ENCODE measurements at regions not wholly inside any gene's neighbourhood (a gene's known extent, or its start where the extent isn't known, plus 50 kb on each side); places are given as distances from the start of the nearest gene placed in this dataset.

DNA sequence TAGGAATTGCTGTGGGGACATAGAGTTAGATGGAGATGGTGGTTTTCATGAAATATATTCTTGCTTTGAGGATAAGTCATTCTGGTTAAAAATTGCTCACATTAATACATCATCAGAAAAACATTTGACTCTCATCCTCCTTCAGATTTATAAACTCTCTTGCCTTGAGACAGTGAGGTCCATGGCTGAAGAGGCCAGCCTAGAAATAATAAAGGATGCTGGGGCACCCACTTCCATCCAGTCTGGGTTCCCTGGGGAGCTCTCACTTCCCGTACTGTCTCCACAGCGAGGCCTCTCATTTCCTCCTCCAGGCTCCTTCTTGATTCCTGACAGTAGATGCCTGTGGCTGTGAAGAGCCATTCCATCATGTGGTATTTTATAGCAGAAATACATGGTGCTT lies 73.3 kb upstream of the PRKG1 start:
- TF ChIP-seq, protein P1, sequence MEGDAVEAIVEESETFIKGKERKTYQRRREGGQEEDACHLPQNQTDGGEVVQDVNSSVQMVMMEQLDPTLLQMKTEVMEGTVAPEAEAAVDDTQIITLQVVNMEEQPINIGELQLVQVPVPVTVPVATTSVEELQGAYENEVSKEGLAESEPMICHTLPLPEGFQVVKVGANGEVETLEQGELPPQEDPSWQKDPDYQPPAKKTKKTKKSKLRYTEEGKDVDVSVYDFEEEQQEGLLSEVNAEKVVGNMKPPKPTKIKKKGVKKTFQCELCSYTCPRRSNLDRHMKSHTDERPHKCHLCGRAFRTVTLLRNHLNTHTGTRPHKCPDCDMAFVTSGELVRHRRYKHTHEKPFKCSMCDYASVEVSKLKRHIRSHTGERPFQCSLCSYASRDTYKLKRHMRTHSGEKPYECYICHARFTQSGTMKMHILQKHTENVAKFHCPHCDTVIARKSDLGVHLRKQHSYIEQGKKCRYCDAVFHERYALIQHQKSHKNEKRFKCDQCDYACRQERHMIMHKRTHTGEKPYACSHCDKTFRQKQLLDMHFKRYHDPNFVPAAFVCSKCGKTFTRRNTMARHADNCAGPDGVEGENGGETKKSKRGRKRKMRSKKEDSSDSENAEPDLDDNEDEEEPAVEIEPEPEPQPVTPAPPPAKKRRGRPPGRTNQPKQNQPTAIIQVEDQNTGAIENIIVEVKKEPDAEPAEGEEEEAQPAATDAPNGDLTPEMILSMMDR (IDR thresholded peaks at IDR 0.05) = no peak
- TF ChIP-seq POLR2A (IDR thresholded peaks at IDR 0.05) = no peak
- no peak for TF ChIP-seq POLR2AphosphoS5 (IDR thresholded peaks at IDR 0.05; ENCODE audit: insufficient read depth in 1 of 2, low read depth in 1 of 2)

Measured in vagina (tissue), 2 donors.